ENCODE measurements at regions not wholly inside any gene's neighbourhood (a gene's known extent, or its start where the extent isn't known, plus 50 kb on each side); places are given as distances from the start of the nearest gene placed in this dataset.

GRCh38 chr6:104187616-104188015, 672.1 kb downstream of the HACE1 start:
- no peak for ATAC-seq
- intact Hi-C loops (cut with DNase I): no loop called here
- DNase-seq: no peak

GRCh38 chr6:104186831-104187230, 672.9 kb downstream of the HACE1 start:
- Histone ChIP-seq H3K4me3 (no peak overlapping the region), H3K4me1 (no peaks in the 10 kb centered on the region), H3K36me3 (no peaks in the 10 kb centered on the region), H3K27me3 (no peaks in the 10 kb centered on the region), H3K9me3 (peaks cover 0 to 4% (median 0%) of the 10 kb centered on the region in 4 donors), H3K27ac (no peak overlapping the region)
- DNase-seq (no peak), ATAC-seq (no peak)
- intact Hi-C loops (cut with DNase I): no loop called here
- TF ChIP-seq CTCF (IDR thresholded peaks at IDR 0.05): no peak
- TF ChIP-seq POLR2A (IDR thresholded peaks at IDR 0.05): no peak
- no CpG with 5 or more reads among the region's 3 CpGs for WGBS (ENCODE audit: insufficient coverage, low coverage, low lambda C conversion rate, missing lambda C conversion rate)

More at GRCh38 chr6:104187616-104188015, 672.1 kb downstream of the HACE1 start:
- H3K4me1 ChIP-seq: no peaks in the 10 kb centered on the region
- H3K27me3 ChIP-seq: no peaks in the 10 kb centered on the region
- TF ChIP-seq CTCF (IDR thresholded peaks at IDR 0.05) (no peak), POLR2A (IDR thresholded peaks at IDR 0.05) (no peak)
- no peak overlapping the region for H3K4me3 ChIP-seq
- peaks cover 0 to 4% (median 0%) of the 10 kb centered on the region in 4 donors for H3K9me3 ChIP-seq
- H3K27ac ChIP-seq: no peak overlapping the region
- H3K36me3 ChIP-seq: no peaks in the 10 kb centered on the region

GRCh38 chr6:104183816-104184435, 675.8 kb downstream of the HACE1 start:
- no peaks in the 10 kb centered on the region for H3K9me3 ChIP-seq
- H3K4me1 ChIP-seq: no peaks in the 10 kb centered on the region
- ATAC-seq (no peak), DNase-seq (no peak)
- no peaks in the 10 kb centered on the region for H3K36me3 ChIP-seq
- WGBS (ENCODE audit: insufficient coverage, low coverage, low lambda C conversion rate, missing lambda C conversion rate): 57% methylated on average over 3 of the region's 3 CpGs
- intact Hi-C loops (cut with DNase I): no loop called here
- H3K4me3 ChIP-seq: no peak overlapping the region
- H3K27ac ChIP-seq: no peak overlapping the region
- no peaks in the 10 kb centered on the region for H3K27me3 ChIP-seq
- TF ChIP-seq POLR2A (IDR thresholded peaks at IDR 0.05) (no peak), CTCF (IDR thresholded peaks at IDR 0.05) (no peak)

- intact Hi-C loops (cut with DNase I): no loop called here
- DNase-seq (no peak), ATAC-seq (peak in 1 of 4 donors; percentile 40)
- Histone ChIP-seq H3K36me3 (no peaks in the 10 kb centered on the region), H3K27ac (no peak overlapping the region), H3K27me3 (no peaks in the 10 kb centered on the region), H3K4me1 (no peaks in the 10 kb centered on the region), H3K9me3 (no peaks in the 10 kb centered on the region), H3K4me3 (no peak overlapping the region)
- TF ChIP-seq CTCF (IDR thresholded peaks at IDR 0.05): no peak
- TF ChIP-seq POLR2A (IDR thresholded peaks at IDR 0.05): no peak
- 59% methylated on average over 2 of the region's 2 CpGs for WGBS (ENCODE audit: insufficient coverage, low coverage, low lambda C conversion rate, missing lambda C conversion rate)
Observed at GRCh38 chr6:104182811-104183210, 676.9 kb downstream of the HACE1 start.

GRCh38 chr6:104173668-104174067, 686.1 kb downstream of the HACE1 start:
- Histone ChIP-seq H3K36me3 (no peaks in the 10 kb centered on the region), H3K9me3 (no peaks in the 10 kb centered on the region), H3K4me3 (no peak overlapping the region), H3K27me3 (no peaks in the 10 kb centered on the region), H3K4me1 (peaks cover 0 to 8% (median 0%) of the 10 kb centered on the region in 4 donors), H3K27ac (no peak overlapping the region)
- intact Hi-C loops (cut with DNase I): no loop called here
- no peak for DNase-seq
- 21% methylated on average over 1 of the region's 1 CpG for WGBS (ENCODE audit: insufficient coverage, low coverage, low lambda C conversion rate, missing lambda C conversion rate)
- peak; percentile 48 to 97 (median 74) for ATAC-seq
- TF ChIP-seq POLR2A (IDR thresholded peaks at IDR 0.05) (no peak), CTCF (IDR thresholded peaks at IDR 0.05) (no peak)
